Activated T-cell treated with anti-CD3 and anti-CD28 coated beads, Interleukin-2, amount 50 U/mL, for 72 hours (primary cell): ENCODE measurements at regions not wholly inside any gene's neighbourhood (a gene's known extent, or its start where the extent isn't known, plus 50 kb on each side); places are given as distances from the start of the nearest gene placed in this dataset.

Source experiments
- ATAC-seq, 2 donors: fragments of 150-1000 bp; cut with Tn5 transposase; replicated peaks in 1 of 2; 2 replicates each; pipeline ENCODE4 v1.10.0; 2021; ENCODE audit warnings: moderate library complexity in 2 of 2, mild to moderate bottlenecking in 1 of 2
- DNase-seq, 2 donors: peaks; one replicate each; pipeline ENCODE4 v3.0.0; 2021 to 2022; ENCODE audit warnings: mixed read lengths in 1 of 2
- H3K27ac Mint-ChIP-seq: one replicate; pipeline ENCODE4 v1.8.0; 2022; ENCODE audit warnings: mild to moderate bottlenecking, moderate library complexity, mixed read lengths
- H3K27me3 Mint-ChIP-seq: one replicate; pipeline ENCODE4 v1.8.0; 2022; ENCODE audit warnings: low read depth, mixed read lengths
- H3K36me3 Mint-ChIP-seq, 2 donors: one replicate each; pipeline ENCODE4 v1.8.0; 2022; ENCODE audit warnings: mixed read lengths in 2 of 2, mild to moderate bottlenecking in 1 of 2; ENCODE audit not compliant: insufficient read depth in 2 of 2
- H3K4me1 Mint-ChIP-seq: one replicate; pipeline ENCODE4 v1.8.0; 2022; ENCODE audit warnings: low read depth, mixed read lengths
- H3K4me3 Mint-ChIP-seq, 2 donors: one replicate each; pipeline ENCODE4 v1.8.0; 2022; ENCODE audit warnings: mild to moderate bottlenecking in 2 of 2, mixed read lengths in 2 of 2, moderate library complexity in 2 of 2
- H3K9me3 Mint-ChIP-seq, 2 donors: one replicate each; pipeline ENCODE4 v1.8.0; 2022; ENCODE audit warnings: mixed read lengths in 2 of 2

DNA sequence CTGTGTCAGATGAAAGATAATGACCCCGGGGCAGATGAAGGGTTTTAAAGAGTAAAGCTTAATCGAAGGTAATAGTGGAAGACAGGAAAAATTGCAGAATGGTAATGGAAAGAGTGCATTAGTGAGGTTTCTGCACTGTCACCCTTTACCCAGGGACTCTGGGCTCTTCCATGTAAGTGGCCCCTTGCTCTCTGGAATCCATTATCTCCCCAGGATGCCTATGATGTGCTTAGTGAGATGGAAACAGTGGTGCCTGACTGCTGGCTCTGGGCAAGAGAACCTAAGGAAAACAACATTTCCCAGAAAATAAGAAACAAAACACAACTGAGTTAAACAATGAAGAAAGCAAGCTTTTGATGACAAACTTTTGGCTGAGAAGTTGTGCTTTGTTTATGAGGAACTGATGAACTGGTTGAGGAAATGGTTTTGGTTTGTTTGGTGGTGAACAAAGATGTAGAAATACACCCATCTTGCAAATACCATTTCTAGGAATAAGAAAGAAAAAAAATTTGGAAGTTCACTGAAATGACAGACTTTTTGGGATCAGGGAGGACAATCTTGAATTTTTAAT is 119.9 kb upstream of the RASGRP1 start:
- peak overlapping the region; percentile 99 for H3K27ac Mint-ChIP-seq
- peak overlapping the region; percentile 53 to 77 for H3K4me3 Mint-ChIP-seq
- peaks cover 0 to 2% of the 10 kb centered on the region in 2 donors for H3K36me3 Mint-ChIP-seq
- no peak for ATAC-seq
- H3K9me3 Mint-ChIP-seq: no peaks in the 10 kb centered on the region
- DNase-seq: no peak
- H3K27me3 Mint-ChIP-seq: no peaks in the 10 kb centered on the region
- H3K4me1 Mint-ChIP-seq: peaks cover 87% of the 10 kb centered on the region

DNA sequence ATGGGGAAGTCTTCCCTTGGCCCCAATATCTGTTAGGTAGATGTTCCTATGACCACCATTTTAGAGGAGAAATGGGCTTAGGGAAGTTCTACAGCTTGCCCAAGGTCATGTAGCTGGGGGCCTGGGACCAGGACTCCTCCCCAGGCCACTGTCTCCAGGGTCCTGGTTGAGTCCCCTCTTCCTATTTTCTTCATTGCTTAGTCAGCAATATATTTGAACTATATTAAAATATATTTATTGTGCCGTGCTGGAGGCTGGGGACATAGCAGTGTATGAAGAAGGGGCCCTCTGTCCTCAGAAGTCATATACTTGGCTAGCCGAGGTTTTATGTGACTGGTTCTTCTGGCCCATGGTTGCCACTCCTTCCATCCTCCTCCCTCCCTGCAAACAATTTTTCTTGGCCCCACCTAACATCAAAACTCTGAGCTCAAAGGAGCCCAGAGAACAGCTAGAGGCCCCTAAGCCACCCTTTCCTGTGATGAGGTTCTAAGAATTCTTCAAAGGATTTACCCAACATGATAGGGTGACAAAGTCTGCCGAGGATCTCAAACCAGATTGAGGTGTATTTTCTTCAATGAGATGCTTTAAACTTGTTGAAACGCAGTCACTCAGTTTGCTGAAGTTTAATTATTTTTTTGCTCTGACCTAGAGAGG is 121.2 kb upstream of the RASGRP1 start:
- H3K27ac Mint-ChIP-seq: peak overlapping the region; percentile 99
- DNase-seq (peak in 1 of 2 donors; percentile 41), ATAC-seq (peak; percentile 12 to 16)
- no peaks in the 10 kb centered on the region for H3K27me3 Mint-ChIP-seq
- H3K9me3 Mint-ChIP-seq: no peaks in the 10 kb centered on the region
- H3K4me1 Mint-ChIP-seq: peaks cover 93% of the 10 kb centered on the region
- H3K36me3 Mint-ChIP-seq: peaks cover 0 to 2% of the 10 kb centered on the region in 2 donors
- H3K4me3 Mint-ChIP-seq: peak overlapping the region; percentile 66 to 86

DNA sequence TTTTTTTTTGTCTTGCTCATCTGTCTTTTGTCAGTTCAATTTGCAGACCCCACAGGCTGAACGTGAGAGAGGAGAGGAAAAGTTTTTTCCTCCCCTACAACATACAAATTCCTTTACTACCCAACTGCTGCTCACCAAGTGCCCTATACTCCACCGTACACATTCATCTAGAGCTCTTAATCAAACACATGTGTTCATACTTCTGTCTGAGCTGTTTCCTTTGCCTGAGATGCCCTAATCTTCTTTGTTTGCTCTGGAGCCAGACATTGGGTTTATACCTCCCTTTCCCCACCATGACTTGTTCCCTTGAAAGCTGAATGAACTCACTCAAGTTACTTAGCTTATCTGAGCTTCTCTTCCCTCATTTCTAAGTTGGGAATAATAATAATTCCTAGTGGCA is 122.7 kb upstream of the RASGRP1 start:
- no peak for DNase-seq
- Mint-ChIP-seq H3K4me3 (peak overlapping the region; percentile 41 to 66), H3K27me3 (no peaks in the 10 kb centered on the region), H3K27ac (peak overlapping the region; percentile 83), H3K4me1 (peaks cover 100% of the 10 kb centered on the region), H3K36me3 (peaks cover 0 to 2% of the 10 kb centered on the region in 2 donors), H3K9me3 (no peaks in the 10 kb centered on the region)
- no peak for ATAC-seq

DNA sequence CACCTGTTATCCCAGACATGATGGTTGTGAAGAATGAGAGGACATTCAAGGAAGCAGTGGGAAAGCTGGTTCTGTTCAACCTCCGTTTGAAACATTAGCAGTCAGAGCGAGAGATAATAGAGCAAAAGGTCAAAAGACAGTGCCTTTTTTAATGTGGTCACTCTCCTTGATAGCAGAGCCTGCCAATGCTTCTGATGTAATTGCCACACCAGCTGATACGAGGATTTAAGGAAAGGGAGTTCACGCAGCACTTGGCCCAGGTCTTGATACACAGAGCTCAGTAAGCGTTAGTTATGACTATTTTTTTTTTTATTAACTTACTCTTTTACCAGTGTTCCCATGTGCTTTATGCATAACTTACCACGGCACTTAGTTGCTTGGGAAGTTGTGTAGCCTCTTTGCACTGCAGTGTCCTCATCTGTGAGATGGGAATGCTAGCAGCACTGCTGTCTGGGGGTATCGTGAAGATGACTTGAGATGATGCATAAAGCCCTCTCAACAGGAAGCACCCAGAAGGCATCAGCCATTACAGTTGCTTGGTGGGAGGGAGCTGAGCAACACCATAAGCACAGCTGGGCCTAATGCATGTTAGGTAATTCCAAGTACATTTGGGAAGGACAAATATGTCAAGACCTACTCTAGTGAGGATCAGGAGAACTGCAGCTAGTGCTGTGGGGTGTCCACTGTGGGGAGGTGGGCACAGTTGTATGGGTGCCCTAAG is 123.3 kb upstream of the RASGRP1 start:
- Mint-ChIP-seq H3K36me3 (peaks cover 0 to 2% of the 10 kb centered on the region in 2 donors), H3K4me1 (peaks cover 97% of the 10 kb centered on the region), H3K4me3 (peak overlapping the region; percentile 41 to 66), H3K27me3 (no peaks in the 10 kb centered on the region), H3K9me3 (no peaks in the 10 kb centered on the region), H3K27ac (peak overlapping the region; percentile 83)
- DNase-seq (no peak), ATAC-seq (peak in 1 of 2 donors; percentile 0)

DNA sequence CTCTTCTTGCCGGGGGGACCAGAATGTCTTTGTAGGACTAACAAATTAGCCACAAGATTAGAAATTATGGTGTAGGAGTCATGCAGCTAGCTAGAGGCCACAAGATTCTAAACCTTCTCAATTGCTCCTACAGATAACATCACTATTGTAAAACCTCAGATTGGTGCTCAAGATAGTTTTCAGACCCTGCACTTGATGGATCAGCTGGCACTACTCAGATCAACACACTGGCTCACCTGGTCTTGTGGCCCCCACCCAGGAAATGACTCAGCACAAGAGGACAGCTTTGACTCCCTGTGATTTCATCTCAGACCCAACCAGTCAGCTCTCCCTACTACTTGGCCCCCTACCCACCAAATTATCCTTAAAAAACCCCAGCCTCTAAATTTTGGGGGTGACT is 124.1 kb upstream of the RASGRP1 start:
- Mint-ChIP-seq H3K27ac (peak overlapping the region; percentile 83), H3K9me3 (no peaks in the 10 kb centered on the region), H3K36me3 (peaks cover 0 to 2% of the 10 kb centered on the region in 2 donors), H3K4me1 (peaks cover 90% of the 10 kb centered on the region), H3K4me3 (peak overlapping the region; percentile 41 to 66), H3K27me3 (no peaks in the 10 kb centered on the region)
- peak; percentile 85 to 91 for DNase-seq
- peak; percentile 81 to 84 for ATAC-seq

DNA sequence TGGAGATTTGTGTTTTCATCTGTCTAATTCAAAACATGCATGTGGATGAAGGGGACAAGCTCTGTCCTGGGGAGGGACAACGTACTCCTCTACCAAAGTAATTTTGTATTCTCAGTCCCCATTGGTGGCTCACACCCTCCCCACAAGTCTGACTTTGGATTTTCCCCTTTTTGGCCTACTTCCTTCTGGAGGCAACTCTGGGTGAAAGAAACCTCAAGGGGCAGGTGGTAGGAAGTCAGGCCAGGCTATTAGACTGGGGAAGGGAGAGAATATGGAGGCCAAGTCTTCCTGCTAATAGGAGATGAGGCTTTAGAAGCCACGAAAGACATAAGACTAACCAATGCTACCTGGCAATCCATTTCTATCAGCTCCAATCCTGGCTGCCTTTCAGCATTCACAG is 124.9 kb upstream of the RASGRP1 start:
- H3K4me3 Mint-ChIP-seq: peak overlapping the region; percentile 41 to 66
- DNase-seq (no peak), ATAC-seq (no peak)
- peaks cover 2% of the 10 kb centered on the region in 2 donors for H3K9me3 Mint-ChIP-seq
- peaks cover 2% of the 10 kb centered on the region in 2 donors for H3K36me3 Mint-ChIP-seq
- no peaks in the 10 kb centered on the region for H3K27me3 Mint-ChIP-seq
- peaks cover 88% of the 10 kb centered on the region for H3K4me1 Mint-ChIP-seq
- H3K27ac Mint-ChIP-seq: peak overlapping the region; percentile 83

DNA sequence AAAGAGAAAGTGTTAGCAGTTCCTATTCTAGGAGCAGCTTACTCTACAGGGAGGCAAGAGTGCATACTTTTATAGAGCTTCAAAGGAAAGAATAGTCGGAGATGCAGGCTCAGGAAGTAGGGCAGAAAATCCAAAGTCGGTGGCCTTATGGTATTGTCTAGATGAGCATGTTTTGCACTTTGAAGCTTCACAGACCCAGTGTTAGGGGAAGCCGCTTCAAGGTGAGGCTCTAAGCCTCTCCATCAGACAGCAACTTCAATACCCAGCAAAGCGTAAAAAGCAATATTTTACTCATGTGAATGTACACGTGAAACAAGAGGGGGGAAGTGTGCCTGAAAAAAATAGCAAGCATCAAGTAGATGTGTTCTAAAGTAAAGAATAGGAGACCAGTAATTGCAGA is 125.6 kb upstream of the RASGRP1 start:
- DNase-seq: no peak
- ATAC-seq: no peak
- H3K27ac Mint-ChIP-seq: peak overlapping the region; percentile 83
- H3K4me3 Mint-ChIP-seq: peak overlapping the region; percentile 41 to 66
- peaks cover 2% of the 10 kb centered on the region in 2 donors for H3K36me3 Mint-ChIP-seq
- H3K27me3 Mint-ChIP-seq: no peaks in the 10 kb centered on the region
- H3K9me3 Mint-ChIP-seq: peaks cover 2% of the 10 kb centered on the region in 2 donors
- peaks cover 88% of the 10 kb centered on the region for H3K4me1 Mint-ChIP-seq

DNA sequence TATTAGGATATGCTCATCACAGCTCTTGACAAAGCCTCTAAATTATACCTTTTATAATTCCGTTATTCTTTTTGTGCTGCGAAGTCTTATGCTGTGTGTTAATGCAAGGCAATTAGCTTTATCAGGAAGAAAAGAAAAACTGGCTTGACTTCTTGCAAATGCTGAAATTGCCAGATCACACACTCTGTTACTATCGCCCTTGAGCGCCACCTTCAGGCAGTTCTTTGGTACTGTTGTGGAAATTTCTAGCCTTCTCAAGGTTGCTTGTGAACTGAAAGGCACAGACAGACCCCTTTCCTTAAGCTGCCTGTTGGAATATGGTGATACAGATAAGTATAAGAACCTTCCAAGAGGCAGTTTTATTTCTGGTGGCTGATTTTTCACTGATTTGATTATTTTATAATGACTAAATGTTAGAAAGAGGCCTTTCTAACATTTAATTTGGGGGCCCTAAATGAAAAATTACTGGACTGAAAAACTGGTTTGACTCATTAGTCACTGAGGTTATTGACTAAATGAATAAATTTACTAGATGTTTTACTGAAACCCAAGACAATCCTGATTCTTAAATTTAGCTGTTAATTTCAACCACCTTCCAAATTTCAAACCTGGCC is 126.2 kb upstream of the RASGRP1 start:
- peaks cover 0 to 2% of the 10 kb centered on the region in 2 donors for H3K36me3 Mint-ChIP-seq
- peak overlapping the region; percentile 18 to 53 for H3K4me3 Mint-ChIP-seq
- H3K9me3 Mint-ChIP-seq: peaks cover 2% of the 10 kb centered on the region in 2 donors
- no peaks in the 10 kb centered on the region for H3K27me3 Mint-ChIP-seq
- DNase-seq (peak; percentile 78 to 80), ATAC-seq (no peak)
- H3K27ac Mint-ChIP-seq: peak overlapping the region; percentile 82
- peaks cover 88% of the 10 kb centered on the region for H3K4me1 Mint-ChIP-seq

DNA sequence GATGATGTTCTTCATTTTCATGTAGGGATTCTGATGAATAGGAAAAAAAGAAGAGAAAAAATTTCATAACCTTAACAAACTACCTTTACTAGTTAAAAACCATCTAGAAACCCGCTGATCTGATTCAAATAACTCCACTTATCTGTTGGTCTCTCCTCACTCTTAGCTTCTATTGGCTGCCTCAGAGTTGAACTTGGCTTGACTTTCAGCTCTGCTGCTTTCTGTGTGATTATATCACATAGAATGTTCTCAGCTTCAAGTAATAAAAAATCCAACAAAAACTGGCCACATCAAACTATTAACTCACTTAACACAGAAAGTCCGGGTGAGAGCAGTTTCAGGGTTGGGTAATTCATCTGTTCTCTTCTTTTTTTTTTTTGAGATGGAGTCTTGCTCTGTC is 126.8 kb upstream of the RASGRP1 start:
- Mint-ChIP-seq H3K27me3 (no peaks in the 10 kb centered on the region), H3K9me3 (peaks cover 2% of the 10 kb centered on the region in 2 donors), H3K36me3 (peaks cover 0 to 2% of the 10 kb centered on the region in 2 donors), H3K4me3 (peak overlapping the region; percentile 18 to 53), H3K27ac (peak overlapping the region; percentile 82), H3K4me1 (peaks cover 88% of the 10 kb centered on the region)
- ATAC-seq: no peak
- DNase-seq: no peak

DNA sequence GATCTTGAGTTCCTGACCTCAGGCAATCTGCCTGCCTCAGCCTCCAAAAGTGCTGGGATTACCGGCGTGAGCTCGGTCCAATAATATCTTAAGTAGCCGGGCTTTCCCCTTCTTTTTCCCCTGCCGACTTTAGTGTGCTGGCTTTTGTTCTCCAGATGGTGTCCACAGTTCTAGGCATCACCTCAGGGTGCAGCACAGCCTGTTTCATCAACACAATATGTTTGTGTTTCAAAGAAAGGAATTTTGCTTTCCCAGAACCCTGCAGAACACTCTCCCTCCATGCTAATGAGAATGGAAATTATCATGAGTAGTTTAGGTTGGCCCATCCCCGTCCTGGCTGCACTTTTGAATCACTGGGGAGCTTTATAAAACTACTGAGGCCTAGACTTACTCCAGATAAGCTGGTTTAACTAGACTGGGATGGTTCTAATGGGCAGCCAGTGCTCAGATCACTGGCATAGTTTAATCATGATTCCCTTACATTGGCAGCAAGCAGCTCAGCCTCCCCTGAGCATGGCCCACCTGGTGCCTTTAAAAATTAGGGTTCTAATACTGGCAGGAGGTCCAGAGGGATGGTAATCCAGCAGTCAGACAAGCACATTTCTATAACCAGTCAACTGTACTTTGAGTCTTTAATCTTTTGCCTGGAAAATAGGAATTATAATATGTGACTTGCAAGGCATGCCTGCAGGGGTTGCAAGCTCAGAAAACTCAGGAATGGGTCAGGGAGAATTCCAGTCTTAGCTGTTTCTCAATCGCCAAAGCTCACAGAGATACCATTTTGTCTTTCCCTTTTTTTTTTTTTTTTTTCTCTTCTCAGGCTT is 127.6 kb upstream of the RASGRP1 start:
- Mint-ChIP-seq H3K27ac (peak overlapping the region; percentile 2), H3K9me3 (peaks cover 2% of the 10 kb centered on the region in 2 donors), H3K4me3 (peak overlapping the region; percentile 1 to 15), H3K36me3 (peaks cover 0 to 2% of the 10 kb centered on the region in 2 donors), H3K27me3 (no peaks in the 10 kb centered on the region), H3K4me1 (peaks cover 88% of the 10 kb centered on the region)
- no peak for ATAC-seq
- DNase-seq: no peak

DNA sequence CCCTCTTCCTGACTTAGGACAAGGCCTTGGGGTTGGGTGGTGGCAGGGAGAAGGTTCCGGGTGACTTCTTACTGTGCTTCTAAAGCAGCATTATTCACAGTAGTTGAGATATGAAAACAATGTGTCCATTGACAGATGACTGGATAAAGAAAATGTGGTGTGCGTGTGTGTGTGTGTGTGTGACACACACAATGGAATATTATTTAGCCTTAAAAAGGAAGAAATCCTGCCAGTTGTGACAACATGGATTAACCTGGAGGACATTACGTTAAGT is 128.1 kb upstream of the RASGRP1 start:
- Mint-ChIP-seq H3K27me3 (no peaks in the 10 kb centered on the region), H3K4me1 (peaks cover 88% of the 10 kb centered on the region), H3K27ac (no peak overlapping the region), H3K4me3 (no peak overlapping the region), H3K9me3 (peaks cover 2% of the 10 kb centered on the region in 2 donors), H3K36me3 (peaks cover 0 to 2% of the 10 kb centered on the region in 2 donors)
- no peak for DNase-seq
- no peak for ATAC-seq

DNA sequence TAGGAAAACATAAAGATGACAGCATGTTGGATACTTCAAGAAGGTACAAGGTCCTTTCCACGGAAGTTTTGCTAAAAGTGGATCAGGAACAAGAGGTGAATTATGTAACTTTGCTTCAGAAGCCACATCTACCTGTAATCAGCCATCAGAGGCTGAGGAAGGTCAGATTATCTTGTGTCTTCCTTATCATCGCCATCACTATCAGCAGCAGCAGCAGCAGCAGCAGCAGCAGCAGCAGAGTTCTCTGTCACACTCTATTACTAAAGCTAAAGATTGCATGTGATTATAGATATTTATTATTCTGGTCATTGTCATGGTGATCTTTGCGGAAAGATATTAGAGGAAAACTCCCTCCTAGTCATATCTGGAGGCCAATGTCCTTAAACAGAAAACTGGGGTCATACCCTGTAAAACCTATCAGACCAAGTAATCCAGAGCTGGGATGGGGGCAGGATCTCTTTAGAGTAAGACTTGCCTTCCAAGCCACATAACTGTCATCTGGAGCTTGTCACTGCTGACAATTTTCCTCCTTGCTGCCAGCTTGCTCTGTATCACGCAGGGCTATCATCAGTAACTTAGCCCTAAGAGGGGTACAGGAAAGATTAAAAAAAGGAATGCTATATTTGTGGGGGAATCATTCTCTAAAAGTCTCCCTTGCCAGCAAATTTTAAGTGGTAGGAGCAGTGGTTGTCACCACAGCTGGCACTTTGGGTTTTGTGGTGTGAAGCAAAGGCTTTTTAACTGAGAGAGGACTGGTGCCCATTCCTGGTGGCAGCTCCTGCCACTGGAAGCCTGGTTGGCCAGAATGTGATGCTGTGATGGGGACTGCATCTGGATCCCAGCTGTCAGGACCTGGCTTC is 130.9 kb upstream of the RASGRP1 start:
- Mint-ChIP-seq H3K4me1 (peaks cover 88% of the 10 kb centered on the region), H3K4me3 (peak overlapping the region in 1 of 2 donors; percentile 77), H3K27ac (peak overlapping the region; percentile 77), H3K27me3 (no peaks in the 10 kb centered on the region), H3K9me3 (peaks cover 2% of the 10 kb centered on the region in 2 donors), H3K36me3 (peaks cover 0 to 2% of the 10 kb centered on the region in 2 donors)
- ATAC-seq (peak in 1 of 2 donors; percentile 10), DNase-seq (no peak)
